IMR-90 (cell line): ENCODE measurements at regions not wholly inside any gene's neighbourhood (a gene's known extent, or its start where the extent isn't known, plus 50 kb on each side); places are given as distances from the start of the nearest gene placed in this dataset.

Experiments used
- ATAC-seq: fragments of 200-7000 bp; cut with Tn5 transposase; 2 replicates; pipeline ENCODE4 v1.9.1; 2020; ENCODE audit warnings: low read depth, mild to moderate bottlenecking, moderate library complexity
- BruUV-seq: library from RNA; stranded (reverse); fragments of 400-500 nt; replicated peaks from 2 replicates; lab custom pipeline; 2021; lab: Mats Ljungman, UMichigan
- CTCF ChIA-PET: fragments of 300-600 bp; formaldehyde crosslinking; extraction: SDS; loops from one replicate; lab custom pipeline; 2021; ENCODE audit warnings: antibody characterized with exemption; lab: Yijun Ruan, JAX
- POLR2A ChIA-PET: fragments of 300-600 bp; sonication (Branson Sonifier 250); formaldehyde crosslinking; loops from one replicate; lab custom pipeline; 2022; ENCODE audit warnings: antibody characterized with exemption; ENCODE audit not compliant: unreplicated experiment; lab: Charles Lee
- DNase-seq: peaks from one replicate; pipeline ENCODE4 v3.0.0; 2013
- H2AFZ ChIP-seq: replicated peaks from 2 replicates; pipeline ENCODE3; 2013; ENCODE audit warnings: low read length, mild to moderate bottlenecking; ENCODE audit not compliant: poor library complexity
- H2AK5ac ChIP-seq: 2 replicates; pipeline ENCODE4 v1.6.1; 2013; ENCODE audit warnings: low read depth, low read length, inconsistent platforms
- H2AK9ac ChIP-seq: replicated peaks from 2 replicates; pipeline ENCODE3; 2013; ENCODE audit warnings: mild to moderate bottlenecking, low read depth, low read length, moderate library complexity; ENCODE audit not compliant: poor library complexity
- H2BK120ac ChIP-seq: 2 replicates; pipeline ENCODE4 v1.6.1; 2013; ENCODE audit warnings: low read depth, low read length, inconsistent platforms
- H2BK15ac ChIP-seq: 3 replicates; pipeline ENCODE4 v1.6.1; 2013; ENCODE audit warnings: low read depth, low read length, inconsistent platforms
- H2BK20ac ChIP-seq: 2 replicates; pipeline ENCODE4 v1.6.1; 2013; ENCODE audit warnings: low read depth, mild to moderate bottlenecking, inconsistent platforms, low read length, moderate library complexity
- H2BK5ac ChIP-seq: 2 replicates; pipeline ENCODE4 v1.6.1; 2013; ENCODE audit warnings: mild to moderate bottlenecking, low read depth, low read length, inconsistent platforms; ENCODE audit not compliant: poor library complexity, severe bottlenecking
- H3K14ac ChIP-seq: replicated peaks from 2 replicates; pipeline ENCODE4 v1.6.1; 2013; ENCODE audit warnings: low read depth, low read length, inconsistent platforms
- H3K18ac ChIP-seq: 2 replicates; pipeline ENCODE4 v1.6.1; 2013; ENCODE audit warnings: low read depth, low read length, control low read depth
- H3K23ac ChIP-seq: 2 replicates; pipeline ENCODE4 v1.6.1; 2013; ENCODE audit warnings: low read depth, low read length, inconsistent platforms
- H3K27ac ChIP-seq: 2 replicates; pipeline ENCODE4 v1.5.1; 2013; ENCODE audit warnings: mild to moderate bottlenecking, control low read depth, low read length; ENCODE audit not compliant: insufficient read depth
- H3K27me3 ChIP-seq: 2 replicates; pipeline ENCODE4 v1.6.1; 2013; ENCODE audit warnings: low read length; ENCODE audit not compliant: control insufficient read depth, insufficient read depth
- H3K36me3 ChIP-seq: 2 replicates; pipeline ENCODE4 v1.6.1; 2013; ENCODE audit warnings: low read length, mixed read lengths; ENCODE audit not compliant: control insufficient read depth, insufficient read depth
- H3K4ac ChIP-seq: 2 replicates; pipeline ENCODE4 v1.6.1; 2013; ENCODE audit warnings: low read depth, low read length, inconsistent platforms
- H3K4me1 ChIP-seq: 2 replicates; pipeline ENCODE4 v1.6.1; 2013; ENCODE audit warnings: low read length, mixed read lengths; ENCODE audit not compliant: control insufficient read depth, insufficient read depth
- H3K4me2 ChIP-seq: 2 replicates; pipeline ENCODE4 v1.6.1; 2013; ENCODE audit warnings: low read depth, mild to moderate bottlenecking, control low read depth, low read length, moderate library complexity
- H3K4me3 ChIP-seq: 2 replicates; pipeline ENCODE4 v1.5.1; 2013; ENCODE audit warnings: low read depth, mild to moderate bottlenecking, control low read depth, low read length, moderate library complexity; ENCODE audit not compliant: insufficient read depth
- H3K56ac ChIP-seq: 2 replicates; pipeline ENCODE4 v1.6.1; 2013; ENCODE audit warnings: low read length, inconsistent platforms; ENCODE audit not compliant: insufficient read depth; ENCODE audit errors: extremely low read depth
- H3K79me1 ChIP-seq, 2 experiments: 2 replicates each; pipeline ENCODE4 v1.6.1; 2013; ENCODE audit warnings: low read length in 2 of 2, inconsistent platforms in 1 of 2, low read depth in 1 of 2
- H3K9ac ChIP-seq: 2 replicates; pipeline ENCODE4 v1.6.1; 2013; ENCODE audit warnings: low read depth, low read length, control low read depth
- H3K9me1 ChIP-seq: 2 replicates; pipeline ENCODE4 v1.6.1; 2013; ENCODE audit warnings: low read length, inconsistent platforms; ENCODE audit not compliant: insufficient read depth
- H3K9me3 ChIP-seq: 2 replicates; pipeline ENCODE4 v1.6.1; 2013; ENCODE audit warnings: low read length; ENCODE audit not compliant: control insufficient read depth, insufficient read depth
- H4K20me1 ChIP-seq: 2 replicates; pipeline ENCODE4 v1.6.1; 2013; ENCODE audit warnings: low read length, inconsistent platforms; ENCODE audit not compliant: insufficient read depth
- H4K5ac ChIP-seq: 2 replicates; pipeline ENCODE4 v1.6.1; 2013; ENCODE audit warnings: mild to moderate bottlenecking, low read depth, low read length, control low read depth
- H4K8ac ChIP-seq, 2 experiments: 2 replicates each; pipeline ENCODE4 v1.6.1; 2013; ENCODE audit warnings: low read depth in 2 of 2, low read length in 2 of 2, control low read depth in 1 of 2, inconsistent platforms in 1 of 2
- H4K91ac ChIP-seq: 2 replicates; pipeline ENCODE4 v1.6.1; 2013; ENCODE audit warnings: low read depth, low read length, inconsistent platforms; ENCODE audit not compliant: insufficient read depth
- CTCF ChIP-seq: conservative IDR thresholded peaks from 2 replicates; pipeline ENCODE4 v1.5.1; 2012; ENCODE audit warnings: mild to moderate bottlenecking, low read depth, low read length, improper control_type of control experiment
- RAD21 ChIP-seq: IDR thresholded peaks from 2 replicates; pipeline ENCODE4 v1.6.1; 2012; ENCODE audit warnings: low read length, improper control_type of control experiment
- USF2 ChIP-seq: fragments of 150-350 bp; IDR thresholded peaks from 2 replicates; pipeline ENCODE4 v1.6.1; 2017; ENCODE audit warnings: mild to moderate bottlenecking, antibody characterized with exemption, low read length, low read depth
- WGBS, 2 experiments: methylation state at CpG; one replicate each; pipeline versions ENCODE4 v1.1.5 to v1.1.7; 2013; ENCODE audit warnings: missing lambda C conversion rate in 2 of 2; ENCODE audit not compliant: insufficient read length in 1 of 2; ENCODE audit errors: extremely low coverage in 2 of 2; 5-methylcytosine and 5-hydroxymethylcytosine counted together
- dilution Hi-C: fragments of 300-500 bp; cut with HindIII; formaldehyde crosslinking; loops from one replicate; pipeline ENCODE4 v1.14.3; 2018; ENCODE audit warnings: low sequenced_read_pairs; ENCODE audit not compliant: unreplicated experiment
- in situ Hi-C: fragments of 300-500 bp; cut with MboI; formaldehyde crosslinking; loops from 3 replicates; pipeline ENCODE4 v1.14.3; 2019; ENCODE audit warnings: low sequenced_read_pairs, inconsistent platforms, mixed read lengths
- intact Hi-C: fragments of 100-400 bp; cut with micrococcal nuclease; formaldehyde crosslinking; loops from 2 replicates; pipeline ENCODE4 v1.10.0; 2022

DNA sequence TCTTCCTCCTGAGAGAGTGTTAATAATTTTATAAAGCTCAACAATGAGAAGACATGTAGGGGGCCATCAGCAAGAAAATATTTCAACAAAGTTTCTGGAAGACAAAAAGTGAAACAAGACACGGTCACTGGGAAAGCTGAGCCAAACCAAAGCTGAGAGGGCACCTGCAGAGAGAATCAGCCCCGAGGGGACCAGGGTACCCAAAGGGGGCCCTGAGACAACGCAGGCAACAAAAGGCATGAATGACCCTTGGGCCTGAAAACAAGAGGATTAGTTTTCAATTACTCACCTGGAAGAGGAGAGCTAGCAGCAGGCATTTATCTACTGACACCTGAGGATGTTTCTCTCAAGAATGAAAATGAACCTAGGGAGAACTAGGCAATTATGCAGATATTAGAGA, 461.2 kb upstream of the MGMT start:
- Histone ChIP-seq H3K4ac (no peak overlapping the region), H3K4me3 (no peak overlapping the region), H3K9ac (no peak overlapping the region), H3K4me1 (no peaks in the 10 kb centered on the region), H3K23ac (no peak overlapping the region), H3K79me1 (no peaks in the 10 kb centered on the region), H3K9me3 (peaks cover 9% of the 10 kb centered on the region), H2BK5ac (no peak overlapping the region), H3K4me2 (no peak overlapping the region), H3K18ac (no peak overlapping the region), H3K36me3 (no peaks in the 10 kb centered on the region), H2BK120ac (no peak overlapping the region), H3K27ac (no peak overlapping the region), H4K20me1 (no peaks in the 10 kb centered on the region), H4K5ac (no peak overlapping the region), H2AK5ac (no peak overlapping the region), H4K91ac (no peak overlapping the region), H2BK15ac (no peak overlapping the region), H3K9me1 (no peaks in the 10 kb centered on the region), H2BK20ac (no peak overlapping the region), H3K27me3 (no peaks in the 10 kb centered on the region), H4K8ac (no peak overlapping the region), H2AK9ac (no peak overlapping the region), H3K56ac (no peak overlapping the region), H3K14ac (no peak overlapping the region), H2AFZ (no peak overlapping the region)
- CTCF ChIA-PET = interaction anchor here (0.7 kb wide), 1 partner anchor 725 kb away, joined by 3 read pairs; no protein-coding TSS in a partner anchor
- dilution Hi-C loops (no loop called here), in situ Hi-C loops (no loop called here), intact Hi-C loops (no loop called here)
- BruUV-seq = no TSS peak
- POLR2A ChIA-PET = no interaction called here
- TF ChIP-seq RAD21 (no peak), CTCF (no peak), USF2 (no peak)
- ATAC-seq (no peak), DNase-seq (no peak)
- 24% methylated on average over 2 of the region's 3 CpGs; no CpG with 5 or more reads in 1 of the 2 experiments for WGBS, 2 experiments
